GM21360 (cell line): ENCODE measurements at regions not wholly inside any gene's neighbourhood (a gene's known extent, or its start where the extent isn't known, plus 50 kb on each side); places are given as distances from the start of the nearest gene placed in this dataset.

Experiments
- ATAC-seq: cut with Tn5 transposase; IDR thresholded peaks from one replicate; pipeline ENCODE4 v1.9.1; 2021; ENCODE audit warnings: mild to moderate bottlenecking, moderate library complexity; ENCODE audit not compliant: unreplicated experiment

- ATAC-seq = no peak
These were observed 782.2 kb downstream of the ARAP2 start for GRCh38 chr4:35461931-35462659.

GRCh38 chr4:35463251-35463952, 780.9 kb downstream of the ARAP2 start:
- ATAC-seq = no peak

- ATAC-seq = no peak
These were observed 779.3 kb downstream of the ARAP2 start for GRCh38 chr4:35464964-35465528.

- ATAC-seq = no peak
These were observed 753.2 kb downstream of the ARAP2 start for GRCh38 chr4:35491093-35491492.

- ATAC-seq = no peak
These were observed 750.3 kb downstream of the ARAP2 start for GRCh38 chr4:35493977-35494376.

- ATAC-seq = no peak
These were observed 749.4 kb downstream of the ARAP2 start for GRCh38 chr4:35494955-35495354.

GRCh38 chr4:35500812-35501211, 743.5 kb downstream of the ARAP2 start:
- ATAC-seq = no peak

- no peak for ATAC-seq
These were observed 740.9 kb downstream of the ARAP2 start for GRCh38 chr4:35503435-35503834.

- no peak for ATAC-seq
These were observed 738.2 kb downstream of the ARAP2 start for GRCh38 chr4:35506161-35506560.

- ATAC-seq = no peak
These were observed 732.5 kb downstream of the ARAP2 start for GRCh38 chr4:35511851-35512250.

- ATAC-seq = no peak
These were observed 728.2 kb downstream of the ARAP2 start for GRCh38 chr4:35516102-35516501.

GRCh38 chr4:35520059-35520458, 724.3 kb downstream of the ARAP2 start:
- no peak for ATAC-seq

- ATAC-seq = no peak
These were observed 722.6 kb downstream of the ARAP2 start for GRCh38 chr4:35521682-35522081.

- peak; percentile 70 for ATAC-seq
These were observed 718.9 kb downstream of the ARAP2 start for GRCh38 chr4:35525192-35525978.

GRCh38 chr4:35526456-35526855, 717.9 kb downstream of the ARAP2 start:
- ATAC-seq = no peak

- ATAC-seq = no peak
These were observed 709.4 kb downstream of the ARAP2 start for GRCh38 chr4:35534962-35535361.

- ATAC-seq = no peak
These were observed 705.5 kb downstream of the ARAP2 start for GRCh38 chr4:35538807-35539206.

- ATAC-seq = no peak
These were observed 704.8 kb downstream of the ARAP2 start for GRCh38 chr4:35539404-35540055.

- no peak for ATAC-seq
These were observed 703.0 kb downstream of the ARAP2 start for GRCh38 chr4:35541146-35541887.

GRCh38 chr4:35541888-35542213, 702.5 kb downstream of the ARAP2 start:
- ATAC-seq = no peak
